DMS53 treated with DMSO at 0.1 percent for 48 hours (cell line): ENCODE measurements at regions not wholly inside any gene's neighbourhood (a gene's known extent, or its start where the extent isn't known, plus 50 kb on each side); places are given as distances from the start of the nearest gene placed in this dataset.

Source experiments
- DNase-seq: peaks from one replicate; lab custom pipeline; 2025; ENCODE audit not compliant: unreplicated experiment; lab: John Stamatoyannopoulos, UW

- no peak for DNase-seq
Observed at GRCh38 chr3:72408983-72409779, 439.1 kb downstream of the SHQ1 start.

GRCh38 chr3:72407766-72408165 lies 440.5 kb downstream of the SHQ1 start:
- no peak for DNase-seq

GRCh38 chr3:72405943-72406566 lies 442.2 kb downstream of the SHQ1 start:
- DNase-seq: no peak

GRCh38 chr3:72401005-72401545 lies 447.2 kb downstream of the SHQ1 start:
- DNase-seq: no peak

- no peak for DNase-seq
Observed at GRCh38 chr3:72398781-72399180, 449.5 kb downstream of the SHQ1 start.

GRCh38 chr3:72397586-72397985 lies 450.7 kb downstream of the SHQ1 start:
- DNase-seq: no peak

- DNase-seq: no peak
Observed at GRCh38 chr3:72396899-72397298, 451.3 kb downstream of the SHQ1 start.

- no peak for DNase-seq
Observed at GRCh38 chr3:72395776-72396311, 452.4 kb downstream of the SHQ1 start.

- DNase-seq: no peak
Observed at GRCh38 chr3:72393455-72393854, 454.8 kb downstream of the SHQ1 start.

GRCh38 chr3:72391659-72392058 lies 456.6 kb downstream of the SHQ1 start:
- no peak for DNase-seq

- no peak for DNase-seq
Observed at GRCh38 chr3:72390841-72391240, 457.4 kb downstream of the SHQ1 start.

- no peak for DNase-seq
Observed at GRCh38 chr3:72388644-72389043, 459.6 kb downstream of the SHQ1 start.

GRCh38 chr3:72388117-72388516 lies 460.1 kb downstream of the SHQ1 start:
- DNase-seq: no peak

- DNase-seq: no peak
Observed at GRCh38 chr3:72386327-72387000, 461.8 kb downstream of the SHQ1 start.

GRCh38 chr3:72385167-72385566 lies 463.1 kb downstream of the SHQ1 start:
- no peak for DNase-seq

- DNase-seq: no peak
Observed at GRCh38 chr3:72384602-72385001, 463.6 kb downstream of the SHQ1 start.

GRCh38 chr3:72383883-72384282 lies 464.4 kb downstream of the SHQ1 start:
- DNase-seq: no peak

GRCh38 chr3:72383230-72383629 lies 465.0 kb downstream of the SHQ1 start:
- DNase-seq: no peak

GRCh38 chr3:72382460-72382859 lies 465.8 kb downstream of the SHQ1 start:
- DNase-seq: no peak

- no peak for DNase-seq
Observed at GRCh38 chr3:72381584-72381983, 466.7 kb downstream of the SHQ1 start.

- no peak for DNase-seq
Observed at GRCh38 chr3:72380711-72381493, 467.3 kb downstream of the SHQ1 start.
